ENCODE measurements at regions not wholly inside any gene's neighbourhood (a gene's known extent, or its start where the extent isn't known, plus 50 kb on each side); places are given as distances from the start of the nearest gene placed in this dataset.

DNA sequence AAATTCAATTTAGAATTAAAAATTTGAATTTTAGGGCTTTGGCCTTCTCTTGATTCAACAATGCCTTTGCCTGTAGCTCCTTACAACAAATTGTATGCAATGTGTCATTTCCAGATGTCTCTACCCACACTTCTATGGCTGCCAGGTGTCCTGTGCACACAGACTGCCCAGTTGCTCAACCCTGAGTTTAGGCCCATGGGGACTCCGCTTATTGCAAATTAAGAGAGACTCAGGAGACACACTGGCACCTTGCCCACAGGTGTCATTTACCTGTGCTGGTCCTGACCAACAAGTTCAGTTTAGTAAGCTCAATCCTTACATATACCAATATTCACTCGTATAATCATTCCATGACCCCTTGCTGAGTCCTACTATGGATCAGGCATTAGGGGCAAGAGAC, 236.1 kb downstream of the OMA1 start:
- Histone ChIP-seq H4K20me1 (ENCODE audit: insufficient read depth, poor library complexity, severe bottlenecking) (no peaks in the 10 kb centered on the region), H3K4me3 (no peak overlapping the region), H2AFZ (no peak overlapping the region), H3K4me1 (ENCODE audit: insufficient read depth) (no peaks in the 10 kb centered on the region), H3K79me2 (no peaks in the 10 kb centered on the region), H3K27ac (no peak overlapping the region), H3K36me3 (replicated peaks; ENCODE audit: insufficient read depth, low read depth) (no peaks in the 10 kb centered on the region), H3K27me3 (no peaks in the 10 kb centered on the region), H3K9me3 (ENCODE audit: low read depth) (no peaks in the 10 kb centered on the region), H3K9me2 (replicated peaks; ENCODE audit: insufficient read depth) (no peaks in the 10 kb centered on the region), H3K4me2 (no peak overlapping the region)
- DNase-seq (ENCODE audit: low spot score), result no peak
- no peak for TF ChIP-seq EZH2 (IDR thresholded peaks at IDR 0.05; ENCODE audit: borderline replicate concordance)
- no peak for TF ChIP-seq EZH2phosphoT487 (IDR thresholded peaks at IDR 0.05; ENCODE audit: low read depth, severe bottlenecking, unreplicated experiment)
- TF ChIP-seq, protein P1, sequence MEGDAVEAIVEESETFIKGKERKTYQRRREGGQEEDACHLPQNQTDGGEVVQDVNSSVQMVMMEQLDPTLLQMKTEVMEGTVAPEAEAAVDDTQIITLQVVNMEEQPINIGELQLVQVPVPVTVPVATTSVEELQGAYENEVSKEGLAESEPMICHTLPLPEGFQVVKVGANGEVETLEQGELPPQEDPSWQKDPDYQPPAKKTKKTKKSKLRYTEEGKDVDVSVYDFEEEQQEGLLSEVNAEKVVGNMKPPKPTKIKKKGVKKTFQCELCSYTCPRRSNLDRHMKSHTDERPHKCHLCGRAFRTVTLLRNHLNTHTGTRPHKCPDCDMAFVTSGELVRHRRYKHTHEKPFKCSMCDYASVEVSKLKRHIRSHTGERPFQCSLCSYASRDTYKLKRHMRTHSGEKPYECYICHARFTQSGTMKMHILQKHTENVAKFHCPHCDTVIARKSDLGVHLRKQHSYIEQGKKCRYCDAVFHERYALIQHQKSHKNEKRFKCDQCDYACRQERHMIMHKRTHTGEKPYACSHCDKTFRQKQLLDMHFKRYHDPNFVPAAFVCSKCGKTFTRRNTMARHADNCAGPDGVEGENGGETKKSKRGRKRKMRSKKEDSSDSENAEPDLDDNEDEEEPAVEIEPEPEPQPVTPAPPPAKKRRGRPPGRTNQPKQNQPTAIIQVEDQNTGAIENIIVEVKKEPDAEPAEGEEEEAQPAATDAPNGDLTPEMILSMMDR (IDR thresholded peaks at IDR 0.05; ENCODE audit: poor library complexity), result no peak
- 80% methylated on average over 2 of the region's 2 CpGs for WGBS (ENCODE audit: low lambda C conversion rate, missing lambda C conversion rate)

DNA sequence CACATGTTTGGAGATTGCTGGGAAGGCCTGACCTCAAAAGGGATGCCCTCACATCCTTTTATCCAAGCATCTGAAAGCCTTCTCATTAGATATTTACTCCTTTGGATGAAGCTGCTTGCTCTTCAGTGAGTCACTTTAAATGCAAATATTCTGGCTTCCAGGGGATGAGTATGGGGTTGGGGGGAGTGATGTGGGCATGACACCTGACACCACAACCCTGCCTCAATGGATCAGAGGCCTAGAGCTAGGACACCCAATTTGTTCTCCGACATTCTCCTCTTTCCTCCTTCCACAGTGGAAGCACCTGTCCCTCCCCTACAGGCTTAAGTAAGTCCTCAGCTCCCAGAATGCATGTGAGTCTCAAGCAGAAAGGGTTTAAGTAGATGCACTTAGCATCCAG, 238.3 kb downstream of the OMA1 start:
- no peaks in the 10 kb centered on the region for H3K9me2 ChIP-seq (replicated peaks; ENCODE audit: insufficient read depth)
- H3K36me3 ChIP-seq (replicated peaks; ENCODE audit: insufficient read depth, low read depth), result no peaks in the 10 kb centered on the region
- H3K4me1 ChIP-seq (ENCODE audit: insufficient read depth), result no peaks in the 10 kb centered on the region
- H3K9me3 ChIP-seq (ENCODE audit: low read depth), result no peaks in the 10 kb centered on the region
- no peaks in the 10 kb centered on the region for H3K27me3 ChIP-seq
- no peak for TF ChIP-seq EZH2 (IDR thresholded peaks at IDR 0.05; ENCODE audit: borderline replicate concordance)
- no peak for DNase-seq (ENCODE audit: low spot score)
- H4K20me1 ChIP-seq (ENCODE audit: insufficient read depth, poor library complexity, severe bottlenecking), result no peaks in the 10 kb centered on the region
- no peak overlapping the region for H3K4me3 ChIP-seq
- H2AFZ ChIP-seq, result no peak overlapping the region
- H3K79me2 ChIP-seq, result no peaks in the 10 kb centered on the region
- H3K4me2 ChIP-seq, result no peak overlapping the region
- WGBS (ENCODE audit: low lambda C conversion rate, missing lambda C conversion rate), result 50% methylated on average over 1 of the region's 1 CpG
- H3K27ac ChIP-seq, result no peak overlapping the region

DNA sequence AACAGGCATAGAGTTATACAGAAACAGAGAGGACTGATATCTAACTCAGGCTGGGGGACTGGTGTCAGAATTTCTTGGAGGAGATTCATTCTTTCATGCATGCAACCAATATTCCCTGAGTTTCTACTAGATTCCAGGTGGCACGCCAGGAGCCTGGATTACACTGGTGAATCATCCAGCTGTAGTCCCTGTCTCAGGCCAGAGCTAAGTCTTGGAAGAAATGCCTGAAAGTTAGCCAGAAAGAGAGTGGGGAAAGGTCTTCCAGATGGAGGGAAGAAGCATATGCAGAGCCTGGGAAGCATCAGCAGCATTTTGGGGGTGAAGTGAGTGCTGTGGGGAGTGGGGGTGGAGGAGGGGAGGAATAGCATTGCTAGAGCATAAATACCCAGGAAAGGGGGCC, 239.1 kb downstream of the OMA1 start:
- Histone ChIP-seq H3K9me3 (ENCODE audit: low read depth) (no peaks in the 10 kb centered on the region), H3K4me2 (no peak overlapping the region), H3K9me2 (replicated peaks; ENCODE audit: insufficient read depth) (no peaks in the 10 kb centered on the region), H4K20me1 (ENCODE audit: insufficient read depth, poor library complexity, severe bottlenecking) (no peaks in the 10 kb centered on the region), H3K27ac (no peak overlapping the region), H2AFZ (no peak overlapping the region), H3K36me3 (replicated peaks; ENCODE audit: insufficient read depth, low read depth) (no peaks in the 10 kb centered on the region), H3K27me3 (no peaks in the 10 kb centered on the region), H3K4me1 (ENCODE audit: insufficient read depth) (no peaks in the 10 kb centered on the region), H3K79me2 (no peaks in the 10 kb centered on the region), H3K4me3 (no peak overlapping the region)
- TF ChIP-seq EZH2phosphoT487 (IDR thresholded peaks at IDR 0.05; ENCODE audit: low read depth, severe bottlenecking, unreplicated experiment) (no peak), EZH2 (IDR thresholded peaks at IDR 0.05; ENCODE audit: borderline replicate concordance) (no peak)
- TF ChIP-seq, protein P1 (IDR thresholded peaks at IDR 0.05; ENCODE audit: poor library complexity), result no peak
- WGBS (ENCODE audit: low lambda C conversion rate, missing lambda C conversion rate), result 74% methylated on average over 1 of the region's 1 CpG
- no peak for DNase-seq (ENCODE audit: low spot score)

DNA sequence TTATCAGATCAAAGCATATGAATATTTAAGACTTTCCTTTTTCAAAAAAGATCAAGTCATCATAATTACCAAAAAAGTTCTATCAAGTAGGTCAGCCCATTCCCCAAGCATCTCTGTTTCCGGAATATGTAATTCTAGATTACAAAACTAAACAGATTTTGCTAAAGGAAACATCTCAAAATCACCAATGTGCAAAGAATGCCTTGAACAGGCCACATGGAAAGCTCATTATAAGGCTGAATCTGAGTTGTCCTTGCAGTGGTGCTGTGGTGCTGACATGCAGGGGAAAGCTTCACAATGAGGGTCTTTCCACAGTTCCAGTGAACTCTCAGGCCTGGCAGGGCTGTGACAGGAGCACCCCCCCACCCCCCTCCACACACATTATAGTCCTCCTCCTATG, 240.9 kb downstream of the OMA1 start:
- no peak overlapping the region for H3K4me2 ChIP-seq
- H3K27me3 ChIP-seq, result no peaks in the 10 kb centered on the region
- H3K4me3 ChIP-seq, result no peak overlapping the region
- no peak overlapping the region for H3K27ac ChIP-seq
- WGBS (ENCODE audit: low lambda C conversion rate, missing lambda C conversion rate), result 94% methylated on average over 1 of the region's 1 CpG
- no peak for TF ChIP-seq EZH2 (IDR thresholded peaks at IDR 0.05; ENCODE audit: borderline replicate concordance)
- TF ChIP-seq EZH2phosphoT487 (IDR thresholded peaks at IDR 0.05; ENCODE audit: low read depth, severe bottlenecking, unreplicated experiment), result no peak
- TF ChIP-seq, protein P1 (IDR thresholded peaks at IDR 0.05; ENCODE audit: poor library complexity), result no peak
- no peak overlapping the region for H2AFZ ChIP-seq
- no peaks in the 10 kb centered on the region for H3K36me3 ChIP-seq (replicated peaks; ENCODE audit: insufficient read depth, low read depth)
- H3K9me2 ChIP-seq (replicated peaks; ENCODE audit: insufficient read depth), result no peaks in the 10 kb centered on the region
- no peak for DNase-seq (ENCODE audit: low spot score)
- H3K4me1 ChIP-seq (ENCODE audit: insufficient read depth), result no peaks in the 10 kb centered on the region
- no peaks in the 10 kb centered on the region for H3K9me3 ChIP-seq (ENCODE audit: low read depth)
- H4K20me1 ChIP-seq (ENCODE audit: insufficient read depth, poor library complexity, severe bottlenecking), result no peaks in the 10 kb centered on the region
- no peaks in the 10 kb centered on the region for H3K79me2 ChIP-seq
